WERI-Rb-1 (cell line): ENCODE measurements at regions not wholly inside any gene's neighbourhood (a gene's known extent, or its start where the extent isn't known, plus 50 kb on each side); places are given as distances from the start of the nearest gene placed in this dataset.

ENCODE experiments used
- DNase-seq: peaks from one replicate; pipeline ENCODE4 v3.0.0-alpha.2; 2020
- H3K27ac ChIP-seq: fragments of 250-450 bp; sonication (Bioruptor Pico); 2 replicates; pipeline ENCODE4 v1.5.1; 2020; ENCODE audit warnings: mild to moderate bottlenecking, moderate library complexity
- H3K27me3 ChIP-seq: fragments of 250-450 bp; sonication (Bioruptor Pico); 2 replicates; pipeline ENCODE4 v1.5.1; 2021; ENCODE audit warnings: mild to moderate bottlenecking, low read depth, moderate library complexity; ENCODE audit not compliant: insufficient read depth, severe bottlenecking
- H3K36me3 ChIP-seq: fragments of 250-450 bp; sonication (Bioruptor Pico); 2 replicates; pipeline ENCODE4 v1.5.1; 2020; ENCODE audit warnings: mild to moderate bottlenecking, moderate library complexity
- H3K4me3 ChIP-seq: 2 replicates; pipeline ENCODE4 v1.5.1; 2011; ENCODE audit warnings: low read depth, mild to moderate bottlenecking, control low read depth, low read length
- H3K9me3 ChIP-seq: fragments of 250-450 bp; sonication (Bioruptor Pico); 2 replicates; pipeline ENCODE4 v1.5.1; 2021; ENCODE audit warnings: mild to moderate bottlenecking, moderate library complexity; ENCODE audit not compliant: severe bottlenecking
- TF ChIP-seq, protein P1 (sequence below): IDR thresholded peaks from 2 replicates; pipeline ENCODE4 v1.5.1; 2011; ENCODE audit warnings: low read depth, mild to moderate bottlenecking, control low read depth, inconsistent platforms, low read length

DNA sequence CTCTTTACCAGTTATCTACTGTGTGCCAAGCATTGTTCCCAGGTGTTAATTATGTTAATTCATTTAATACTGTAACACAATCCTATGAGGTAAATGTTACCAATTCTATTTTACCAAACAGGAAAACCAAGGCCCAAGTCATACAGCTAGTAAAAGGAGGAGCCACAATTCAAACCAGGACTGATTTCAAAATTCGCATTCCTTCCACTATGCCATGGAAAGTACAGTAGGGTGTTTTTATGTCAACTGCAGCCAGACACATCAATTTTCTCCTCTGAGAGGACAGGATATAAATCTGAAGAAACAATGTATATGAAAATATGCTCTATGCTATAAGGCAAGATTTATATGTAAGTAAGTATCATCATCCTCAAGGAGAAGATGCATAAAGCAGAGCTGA is 104.3 kb downstream of the RPL27A start:
- H3K4me3 ChIP-seq: no peak overlapping the region
- H3K27ac ChIP-seq: no peak overlapping the region
- no peaks in the 10 kb centered on the region; the same call in 1 of the 2 replicates for H3K36me3 ChIP-seq
- no peaks in the 10 kb centered on the region for H3K9me3 ChIP-seq
- H3K27me3 ChIP-seq: no peaks in the 10 kb centered on the region
- TF ChIP-seq, protein P1, sequence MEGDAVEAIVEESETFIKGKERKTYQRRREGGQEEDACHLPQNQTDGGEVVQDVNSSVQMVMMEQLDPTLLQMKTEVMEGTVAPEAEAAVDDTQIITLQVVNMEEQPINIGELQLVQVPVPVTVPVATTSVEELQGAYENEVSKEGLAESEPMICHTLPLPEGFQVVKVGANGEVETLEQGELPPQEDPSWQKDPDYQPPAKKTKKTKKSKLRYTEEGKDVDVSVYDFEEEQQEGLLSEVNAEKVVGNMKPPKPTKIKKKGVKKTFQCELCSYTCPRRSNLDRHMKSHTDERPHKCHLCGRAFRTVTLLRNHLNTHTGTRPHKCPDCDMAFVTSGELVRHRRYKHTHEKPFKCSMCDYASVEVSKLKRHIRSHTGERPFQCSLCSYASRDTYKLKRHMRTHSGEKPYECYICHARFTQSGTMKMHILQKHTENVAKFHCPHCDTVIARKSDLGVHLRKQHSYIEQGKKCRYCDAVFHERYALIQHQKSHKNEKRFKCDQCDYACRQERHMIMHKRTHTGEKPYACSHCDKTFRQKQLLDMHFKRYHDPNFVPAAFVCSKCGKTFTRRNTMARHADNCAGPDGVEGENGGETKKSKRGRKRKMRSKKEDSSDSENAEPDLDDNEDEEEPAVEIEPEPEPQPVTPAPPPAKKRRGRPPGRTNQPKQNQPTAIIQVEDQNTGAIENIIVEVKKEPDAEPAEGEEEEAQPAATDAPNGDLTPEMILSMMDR: no peak
- DNase-seq: no peak

DNA sequence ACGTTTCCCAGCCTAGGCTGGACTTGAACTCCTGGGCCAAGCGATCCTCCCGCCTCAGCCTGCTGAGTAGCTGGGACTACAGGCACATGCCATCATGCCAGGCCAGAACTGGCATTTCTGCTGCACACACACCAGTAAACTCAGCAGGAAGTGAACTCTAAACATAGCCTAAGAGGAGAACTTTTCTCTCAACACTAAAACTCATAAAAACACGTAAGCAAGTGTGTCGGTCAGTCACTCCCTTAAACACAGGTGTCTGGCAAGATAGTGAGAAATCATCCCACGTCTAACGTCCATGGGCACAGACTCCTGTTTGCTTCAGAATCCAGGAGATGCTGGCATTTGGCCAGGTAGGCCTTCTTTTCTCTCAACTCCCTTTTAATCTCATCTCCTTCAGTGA is 104.8 kb downstream of the RPL27A start:
- no peak overlapping the region for H3K27ac ChIP-seq
- no peak overlapping the region for H3K4me3 ChIP-seq
- H3K9me3 ChIP-seq: no peaks in the 10 kb centered on the region

DNA sequence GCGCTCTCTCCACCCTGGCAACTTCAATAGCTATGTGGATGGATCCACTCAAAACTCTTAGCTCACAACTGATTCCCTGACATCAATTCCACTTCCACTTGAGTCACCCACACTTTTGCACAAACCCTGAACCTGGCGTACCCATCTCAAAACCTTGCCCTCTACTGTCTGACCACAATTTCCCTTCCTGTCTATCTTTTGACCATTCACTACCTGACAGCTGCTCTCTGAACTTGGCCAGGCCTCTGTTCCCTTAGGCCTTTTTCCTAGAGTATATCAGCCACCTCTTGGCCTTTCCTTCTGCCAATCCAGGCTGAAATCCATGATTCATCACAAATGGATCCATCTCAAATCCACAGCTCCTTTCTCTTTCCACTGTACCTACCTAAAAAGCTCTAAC is 106.0 kb downstream of the RPL27A start:
- Histone ChIP-seq H3K9me3 (no peaks in the 10 kb centered on the region), H3K27ac (no peak overlapping the region), H3K27me3 (no peaks in the 10 kb centered on the region), H3K36me3 (no peaks in the 10 kb centered on the region; the same call in 1 of the 2 replicates), H3K4me3 (no peak overlapping the region)
- TF ChIP-seq, protein P1: no peak
- no peak for DNase-seq

More for the DNA sequence above, 104.8 kb downstream of the RPL27A start:
- H3K36me3 ChIP-seq: no peaks in the 10 kb centered on the region; the same call in 1 of the 2 replicates
- no peak for DNase-seq
- TF ChIP-seq, protein P1: no peak
- H3K27me3 ChIP-seq: no peaks in the 10 kb centered on the region

DNA sequence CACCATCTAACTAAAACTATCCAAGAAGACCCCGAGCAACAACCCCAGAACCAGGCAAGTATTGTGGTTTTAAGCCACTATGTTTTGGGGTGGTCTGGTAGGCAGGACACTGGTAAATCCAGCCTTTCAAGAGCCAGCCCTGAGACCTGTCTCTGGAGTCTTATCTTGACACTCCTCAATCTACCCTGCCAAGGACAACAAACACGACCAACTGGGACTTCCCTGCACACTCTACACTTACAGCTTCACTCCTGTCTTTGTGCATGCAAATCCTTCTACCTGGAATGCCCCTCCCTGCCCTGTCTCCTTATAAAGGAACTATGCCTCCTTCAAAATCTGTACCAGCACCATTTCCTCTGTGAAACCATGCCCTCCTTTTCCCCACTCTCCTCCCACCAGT is 107.3 kb downstream of the RPL27A start:
- Histone ChIP-seq H3K27me3 (no peaks in the 10 kb centered on the region), H3K36me3 (peaks cover 2% of the 10 kb centered on the region; the same call in 1 of the 2 replicates), H3K9me3 (no peaks in the 10 kb centered on the region), H3K4me3 (no peak overlapping the region), H3K27ac (no peak overlapping the region)
- DNase-seq: no peak
- TF ChIP-seq, protein P1: no peak

DNA sequence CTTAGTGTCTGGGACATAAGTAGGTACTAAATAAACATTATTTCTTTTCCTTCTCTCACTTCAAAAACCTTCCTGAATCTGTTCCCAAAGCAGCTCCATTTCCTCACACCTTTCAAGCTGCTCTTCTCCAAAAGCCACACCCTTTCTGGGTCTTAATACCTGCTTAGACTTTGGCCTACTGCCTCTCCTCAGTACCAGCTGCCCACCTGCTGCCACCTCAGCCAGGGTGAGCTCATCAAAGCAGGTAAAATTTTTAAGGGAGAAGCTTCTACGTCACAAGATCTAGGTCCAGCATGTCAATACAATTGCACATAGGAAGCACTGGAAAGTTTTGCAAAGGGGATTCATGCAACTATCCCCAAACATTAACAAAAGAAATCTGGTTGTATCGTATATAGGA is 108.4 kb downstream of the RPL27A start:
- no peak for DNase-seq

DNA sequence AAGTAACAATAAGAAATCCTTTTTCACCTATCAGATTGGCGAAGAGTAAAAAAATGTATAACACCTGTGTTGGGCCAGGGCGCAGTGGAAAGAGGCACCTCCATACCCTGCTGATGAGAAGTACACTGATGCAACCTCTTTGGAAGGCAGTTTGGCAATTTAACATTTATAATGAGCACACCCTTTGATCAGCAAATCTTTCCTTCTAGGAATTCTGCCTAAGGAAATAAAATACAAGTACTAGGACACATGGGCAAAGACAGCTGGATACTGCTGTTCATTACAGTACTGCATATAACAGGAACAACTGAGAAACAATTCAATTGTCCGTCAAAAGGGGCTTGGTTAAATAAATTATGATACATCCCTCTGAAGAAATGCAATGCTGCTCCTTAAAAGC is 110.1 kb downstream of the RPL27A start:
- DNase-seq: no peak
- Histone ChIP-seq H3K4me3 (no peak overlapping the region), H3K36me3 (peaks cover 5% of the 10 kb centered on the region)

More for the DNA sequence above, 108.4 kb downstream of the RPL27A start:
- Histone ChIP-seq H3K4me3 (no peak overlapping the region), H3K27ac (no peak overlapping the region), H3K9me3 (no peaks in the 10 kb centered on the region), H3K36me3 (peaks cover 5% of the 10 kb centered on the region), H3K27me3 (no peaks in the 10 kb centered on the region)
- TF ChIP-seq, protein P1: no peak

More for the DNA sequence above, 110.1 kb downstream of the RPL27A start:
- Histone ChIP-seq H3K9me3 (no peaks in the 10 kb centered on the region), H3K27ac (no peak overlapping the region), H3K27me3 (no peaks in the 10 kb centered on the region)
- TF ChIP-seq, protein P1: no peak
